ENCODE measurements at regions not wholly inside any gene's neighbourhood (a gene's known extent, or its start where the extent isn't known, plus 50 kb on each side); places are given as distances from the start of the nearest gene placed in this dataset.
"Not testable (repeated sequence)": the region's sequence is repeated elsewhere in the genome, so short reads cannot be mapped to it uniquely, and the experiment has no call there.

DNA sequence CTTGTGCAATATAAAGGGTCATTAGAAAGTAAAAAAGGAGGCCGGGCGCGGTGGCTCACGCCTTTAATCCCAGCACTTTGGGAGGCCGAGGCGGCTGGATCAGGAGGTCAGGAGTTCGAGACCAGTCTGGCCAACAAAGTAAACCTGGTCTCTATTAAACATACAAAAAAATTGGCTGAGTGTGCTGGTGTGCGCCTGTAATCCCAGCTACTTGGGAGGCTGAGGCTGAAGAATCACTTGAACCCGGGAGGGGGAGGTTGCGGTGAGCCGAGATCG is 102.8 kb upstream of the TMPRSS2 start:
- not testable (repeated sequence) for DNase-seq

DNA sequence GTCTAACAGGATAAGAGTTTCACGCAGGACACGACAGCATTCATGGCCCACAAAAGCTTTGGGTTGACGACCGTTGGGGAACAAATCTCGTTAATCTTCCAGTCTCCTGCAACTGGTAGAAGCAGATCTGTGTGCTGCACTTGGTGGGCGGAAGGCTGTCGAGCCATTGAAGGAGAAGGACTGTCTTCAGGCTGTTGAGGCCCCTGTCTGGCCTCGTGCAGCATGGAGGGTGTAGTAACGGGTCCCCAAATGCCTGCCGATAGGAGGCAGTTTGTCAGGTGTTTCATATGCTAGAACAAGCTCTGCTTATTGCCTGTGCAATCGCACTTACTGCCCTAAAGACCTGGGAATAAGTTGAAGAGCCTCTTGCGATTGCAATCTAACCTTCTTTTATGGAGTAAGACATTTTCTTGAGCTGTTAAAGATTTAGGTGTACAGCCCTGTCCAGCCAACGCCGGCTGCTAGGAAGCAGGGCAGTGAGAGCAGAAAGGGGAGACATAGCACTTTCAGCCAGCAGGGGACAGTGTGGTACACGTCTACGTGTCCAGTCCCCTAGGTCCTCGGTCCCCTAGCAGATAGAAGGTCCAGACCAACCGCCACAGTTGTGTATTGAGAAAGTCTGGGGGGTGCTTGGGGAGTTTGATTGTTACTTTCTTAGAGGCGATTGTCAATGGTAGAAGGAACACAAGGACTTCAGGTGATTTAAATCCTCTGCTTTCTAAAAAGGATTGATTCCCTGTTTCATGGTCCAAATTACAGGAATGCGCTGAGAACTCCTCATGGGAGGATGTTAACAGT is 102.3 kb upstream of the TMPRSS2 start:
- peak; percentile 72 for DNase-seq

DNA sequence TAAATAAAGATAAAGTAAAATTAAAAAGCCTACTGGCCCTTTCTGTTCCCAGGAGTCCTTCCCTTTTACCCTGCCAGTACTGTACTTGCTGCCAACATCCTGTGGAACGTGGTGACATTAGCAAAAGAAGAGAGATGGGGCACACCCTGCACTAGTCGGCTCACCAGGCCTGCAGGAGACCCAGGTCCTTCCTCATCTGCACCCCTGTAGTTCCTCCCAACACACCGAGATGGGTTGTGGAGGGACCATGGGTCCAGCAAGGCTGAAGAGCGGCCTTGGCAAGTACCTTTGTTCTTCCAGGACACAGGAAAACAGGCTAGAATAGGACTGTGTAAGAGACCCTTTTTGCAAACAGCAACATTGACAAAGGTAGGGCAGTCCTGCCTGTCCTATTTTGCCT is 98.7 kb upstream of the TMPRSS2 start:
- DNase-seq = no peak

DNA sequence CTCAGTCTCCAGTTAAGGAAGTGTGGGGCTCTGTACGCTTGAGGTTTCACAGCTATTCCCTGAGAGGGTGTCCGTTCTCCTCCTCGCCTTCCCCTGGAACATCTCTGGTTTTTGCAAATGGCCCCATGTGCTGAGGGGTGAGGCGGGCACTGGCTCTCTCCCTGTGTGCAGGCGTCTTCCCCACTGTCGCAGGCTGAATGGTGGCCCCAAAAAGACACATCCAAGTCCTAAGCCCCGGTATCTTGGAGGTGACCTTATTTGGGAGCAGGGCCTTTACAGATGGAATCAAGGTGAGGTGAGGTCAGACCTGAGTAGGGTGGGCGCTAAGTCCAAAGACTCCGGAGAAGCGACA is 98.0 kb upstream of the TMPRSS2 start:
- no peak for DNase-seq

DNA sequence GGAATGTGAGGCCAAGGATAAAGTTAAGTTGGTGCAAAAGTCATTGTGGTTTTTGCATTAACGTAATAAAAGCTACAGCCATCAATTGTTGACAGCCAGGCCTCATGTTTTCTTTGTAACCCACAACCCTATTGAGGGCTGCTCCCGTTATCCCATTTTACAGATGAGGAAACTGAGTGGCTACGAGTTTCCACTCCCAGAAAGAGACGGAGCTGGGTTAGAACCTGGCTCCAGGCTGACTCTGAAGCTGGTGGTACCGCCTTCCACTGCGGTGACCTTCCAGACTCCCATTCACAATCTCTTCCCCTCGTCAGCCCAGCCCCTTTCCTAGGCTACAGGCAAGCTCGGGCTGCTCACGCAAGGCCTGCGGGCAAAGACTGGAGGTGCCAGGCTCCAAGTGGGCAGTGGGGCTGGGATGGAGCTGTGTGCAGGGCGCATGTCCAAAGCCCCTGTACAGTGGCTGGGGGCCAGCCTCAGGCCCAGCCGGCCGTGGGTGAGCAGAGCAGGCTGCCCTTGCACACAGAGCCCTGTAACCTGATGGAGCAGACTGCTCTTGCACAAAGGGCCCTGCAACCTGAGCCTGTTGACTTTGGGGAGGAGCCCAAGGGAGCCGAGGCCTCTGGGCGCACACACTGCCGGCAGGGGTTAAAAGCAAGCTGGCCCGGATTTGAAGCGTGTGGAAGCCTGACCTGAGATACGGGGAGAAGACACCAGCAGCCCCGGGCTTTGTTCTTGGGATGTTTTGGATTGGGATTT is 97.4 kb upstream of the TMPRSS2 start:
- DNase-seq = no peak

DNA sequence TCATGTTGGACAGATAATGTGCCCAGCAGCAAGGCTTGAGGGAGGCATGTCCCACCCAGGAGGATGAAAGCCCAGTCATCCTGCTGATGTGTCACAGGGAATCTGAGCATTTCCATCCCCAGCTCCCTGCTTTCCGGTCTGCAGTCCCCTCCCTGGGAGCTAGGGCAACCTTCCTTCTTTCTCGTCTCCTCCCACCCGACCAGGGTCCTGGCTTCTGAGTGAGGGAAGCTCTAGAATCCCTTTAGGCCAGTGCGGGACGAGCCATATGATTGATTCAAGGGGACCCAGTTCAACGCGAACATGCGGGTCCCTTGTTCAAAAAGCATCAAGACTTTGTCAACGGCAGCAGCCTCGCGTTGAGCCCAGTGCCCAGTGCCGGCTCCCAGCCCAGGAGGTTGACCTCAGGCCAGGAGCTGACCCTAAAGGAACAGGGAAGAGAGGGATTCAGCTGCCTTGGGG is 96.7 kb upstream of the TMPRSS2 start:
- no peak for DNase-seq

DNA sequence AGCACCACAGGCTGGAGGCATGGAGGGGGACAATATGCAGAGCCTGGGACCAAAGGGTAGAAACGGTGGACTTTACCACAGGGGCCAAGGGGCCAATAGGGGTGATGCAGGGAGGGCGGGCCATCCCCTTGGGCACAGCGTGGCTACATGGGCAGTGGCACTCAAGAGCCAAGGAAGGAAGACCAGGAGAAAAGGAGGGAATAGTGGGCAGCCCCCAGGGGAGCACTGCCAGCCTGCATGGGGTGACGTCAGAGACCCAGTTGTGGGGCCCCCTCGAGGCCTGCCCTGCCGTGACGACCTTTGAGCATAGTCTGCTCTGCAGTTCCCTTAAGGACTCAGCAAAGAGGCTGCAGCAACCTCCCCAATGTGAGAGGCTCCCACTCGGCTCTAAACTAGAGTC is 95.5 kb upstream of the TMPRSS2 start:
- no peak for DNase-seq

DNA sequence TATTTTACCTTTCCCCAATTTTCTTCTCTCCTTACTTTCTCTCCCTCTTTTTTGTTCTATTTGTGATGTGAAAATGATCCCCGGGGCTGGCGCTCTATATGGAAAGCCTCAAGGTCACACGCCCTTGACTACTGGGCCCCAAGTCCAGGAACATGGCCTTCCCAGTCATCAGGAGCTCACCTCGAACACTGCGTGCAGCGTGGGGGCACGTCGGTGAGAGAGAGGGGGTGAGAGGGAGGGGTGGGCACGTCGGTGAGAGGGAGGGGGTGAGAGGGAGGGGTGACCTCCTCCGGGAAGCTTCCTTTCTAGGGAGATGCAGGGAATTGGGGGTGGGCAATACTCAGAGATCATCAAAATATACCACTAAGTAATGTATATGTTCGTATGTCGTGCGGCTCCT is 94.6 kb upstream of the TMPRSS2 start:
- no peak for DNase-seq

DNA sequence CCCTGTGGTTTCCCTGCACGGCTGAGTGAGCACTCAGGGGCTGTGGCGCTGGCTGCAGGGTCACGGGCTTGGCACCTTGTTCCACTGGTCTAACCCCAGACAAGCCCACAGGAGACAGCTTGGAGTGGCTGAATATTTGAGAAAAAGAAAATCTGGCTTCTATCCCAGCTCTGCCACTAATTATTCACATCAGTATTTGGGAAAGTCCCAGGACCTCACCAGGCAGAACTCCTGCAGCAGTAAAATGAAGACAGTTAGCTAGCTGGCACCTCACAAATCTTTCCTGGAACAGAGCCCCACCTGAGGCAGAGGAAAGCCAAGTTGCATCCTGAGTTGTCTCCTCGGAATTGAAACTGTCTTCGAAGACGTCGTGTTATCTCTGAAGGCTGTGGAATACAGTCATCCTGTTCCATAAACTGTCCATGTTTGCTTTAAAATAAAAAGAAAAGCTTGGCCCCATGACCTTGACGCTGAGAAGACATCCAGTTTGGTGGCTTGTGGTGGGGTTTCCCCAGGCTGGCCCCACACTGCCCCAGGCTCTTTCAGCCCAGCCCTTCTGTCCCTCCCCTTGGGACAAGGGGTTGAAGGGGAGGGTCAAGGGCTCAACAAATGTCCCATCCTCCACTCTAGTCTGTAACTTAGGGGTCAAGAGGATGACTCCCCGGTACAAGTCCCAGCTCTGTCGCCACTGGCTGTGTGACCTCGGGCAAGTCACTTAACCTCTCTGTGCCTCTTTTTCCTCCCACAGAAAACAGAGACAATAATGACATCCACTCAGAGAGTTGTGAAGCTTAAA is 93.8 kb upstream of the TMPRSS2 start:
- DNase-seq = no peak

DNA sequence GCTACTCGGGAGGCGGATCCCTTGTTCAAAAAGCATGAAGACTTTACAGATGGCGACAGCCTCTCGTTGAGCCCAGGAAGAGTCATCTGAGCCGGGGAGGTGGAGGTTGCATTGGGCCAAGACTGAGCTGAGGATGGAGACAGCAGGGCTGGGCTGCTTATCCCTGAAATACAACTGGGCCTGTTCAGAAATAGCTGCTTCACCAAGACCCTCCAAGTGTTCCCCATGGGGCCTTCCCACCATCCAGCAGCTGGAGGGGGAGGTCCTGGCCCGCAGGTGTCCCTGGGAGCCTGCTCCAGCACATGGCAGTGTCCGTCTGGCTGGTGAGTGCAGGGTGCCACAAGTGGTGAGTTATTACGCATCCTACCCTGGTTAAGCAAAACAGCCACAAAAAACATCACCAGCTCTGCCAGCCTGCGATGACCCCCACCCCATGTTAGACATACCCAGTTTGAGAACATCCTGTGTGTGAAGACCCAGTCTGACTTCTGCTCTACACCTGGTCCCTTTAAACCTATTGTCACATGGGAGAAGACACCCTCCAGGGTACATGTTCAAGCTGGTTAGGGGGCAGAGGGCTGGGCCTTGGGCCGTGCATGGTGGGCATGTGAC is 93.1 kb upstream of the TMPRSS2 start:
- DNase-seq = no peak

DNA sequence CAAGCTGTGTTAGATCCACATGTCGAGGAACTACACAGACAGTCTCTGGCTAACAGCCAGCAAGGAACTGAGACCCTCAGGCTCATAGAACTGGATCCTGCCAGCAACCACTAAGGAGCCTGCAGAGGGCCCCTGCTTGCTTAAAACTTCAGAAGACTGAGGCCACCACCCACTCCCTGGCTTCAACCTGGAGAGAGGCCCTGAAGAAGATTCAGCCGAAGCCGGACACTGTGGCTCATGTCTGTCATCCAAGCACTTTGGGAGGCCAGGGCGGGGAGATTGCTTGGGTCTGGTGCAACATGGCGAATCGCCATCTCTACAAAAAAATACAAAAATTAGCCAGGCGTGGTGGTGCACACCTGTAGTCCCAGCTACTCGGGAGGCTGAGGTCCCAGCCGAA is 92.6 kb upstream of the TMPRSS2 start:
- DNase-seq = no peak

DNA sequence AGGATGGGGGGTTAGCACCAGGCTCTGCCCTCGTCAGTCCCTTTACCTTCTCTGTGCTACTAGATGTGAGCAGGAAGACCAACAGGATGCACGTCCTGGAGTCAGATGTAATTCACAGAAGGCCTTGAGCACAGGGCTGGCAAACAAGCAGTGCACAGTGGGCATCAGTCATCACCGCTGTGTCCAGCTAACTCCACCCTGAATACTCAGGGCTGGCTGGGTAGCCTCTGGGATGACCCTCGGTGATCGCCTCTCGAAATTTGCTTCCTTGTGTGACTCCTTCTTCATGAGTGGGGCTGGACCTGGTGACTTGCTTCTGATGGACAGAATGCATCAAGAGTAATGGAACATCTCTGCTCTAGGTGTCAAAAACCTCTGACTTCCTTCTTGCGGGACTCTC is 92.2 kb upstream of the TMPRSS2 start:
- no peak for DNase-seq

DNA sequence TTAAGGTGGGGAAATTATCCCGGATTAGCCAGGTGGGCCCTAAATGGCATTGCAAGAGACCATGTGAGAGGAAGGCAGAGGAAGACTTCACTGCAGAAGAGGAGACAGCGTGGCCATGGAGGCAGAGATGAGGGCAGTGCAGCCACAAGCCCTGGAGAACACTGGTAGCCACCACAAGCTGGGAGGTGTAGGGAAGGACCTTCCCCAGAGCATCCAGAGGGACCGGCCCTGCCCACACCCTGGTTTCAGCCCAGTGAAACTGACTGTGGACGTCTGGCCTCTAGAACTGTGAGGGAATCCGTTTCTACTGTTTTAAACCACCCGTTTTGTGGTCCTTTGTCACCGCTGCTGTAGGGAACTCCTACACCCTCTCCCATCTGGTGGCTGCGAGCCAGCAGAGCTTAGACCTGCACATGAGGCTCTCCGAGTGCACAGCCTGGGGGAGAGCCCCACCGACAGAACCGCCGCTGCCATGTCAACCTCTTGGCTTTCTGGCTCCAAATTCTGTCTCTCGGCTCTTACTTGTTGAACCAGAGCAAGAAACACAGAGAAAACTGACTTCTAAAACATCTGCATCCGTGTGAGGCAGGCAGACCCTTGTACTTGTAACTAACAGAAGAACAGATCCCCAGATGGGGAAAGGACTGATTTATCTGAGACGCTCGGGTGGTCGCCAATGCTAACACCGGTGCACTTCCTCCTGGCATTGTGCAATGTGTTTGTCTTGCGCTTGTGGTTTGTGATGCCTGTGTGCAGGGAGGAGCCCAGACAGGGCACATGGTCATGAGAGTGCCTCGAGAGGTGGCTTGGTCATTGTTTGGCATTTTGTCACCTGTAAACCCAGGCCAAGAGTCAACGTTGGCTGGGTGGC is 90.8 kb upstream of the TMPRSS2 start:
- no peak for DNase-seq

DNA sequence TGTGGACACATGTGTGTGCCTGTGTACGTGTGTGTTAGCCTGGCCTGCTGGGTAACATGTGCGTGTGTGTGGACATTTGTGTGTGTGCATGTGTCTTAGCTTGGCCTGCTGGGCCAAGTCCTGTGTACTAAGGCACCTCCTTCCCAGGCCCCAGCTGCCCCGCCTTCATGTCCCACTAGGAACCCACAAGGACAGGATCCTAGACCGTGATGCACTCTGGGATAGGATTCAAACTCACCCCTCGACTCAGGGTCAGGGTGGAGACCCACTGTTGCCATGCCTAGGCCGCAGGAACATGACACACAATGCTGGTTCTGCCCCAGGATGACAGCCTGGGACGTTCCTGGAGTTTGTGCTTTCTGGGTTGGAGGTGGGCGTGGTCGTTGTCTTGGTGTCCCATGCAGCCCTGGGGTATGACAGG is 89.9 kb upstream of the TMPRSS2 start:
- DNase-seq = no peak

DNA sequence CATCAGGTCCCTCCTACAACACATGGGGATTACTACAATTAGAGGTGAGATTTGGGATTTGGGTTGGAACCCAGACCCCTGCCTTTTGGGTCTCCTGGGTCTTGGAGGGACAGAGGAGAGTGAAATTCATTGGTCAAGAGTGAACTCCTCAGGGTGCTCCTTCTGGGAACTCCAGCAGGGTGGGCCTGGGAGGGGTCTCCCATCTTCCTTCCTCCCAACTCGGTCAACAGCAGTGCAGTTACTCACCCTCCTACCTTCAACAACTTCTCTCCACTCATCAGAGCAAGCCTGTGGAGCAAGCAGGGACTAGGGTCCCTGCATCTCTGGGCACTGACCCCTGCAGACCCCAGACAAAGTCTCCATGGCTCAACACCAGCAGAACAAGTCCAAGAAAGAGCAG is 89.3 kb upstream of the TMPRSS2 start:
- no peak for DNase-seq

DNA sequence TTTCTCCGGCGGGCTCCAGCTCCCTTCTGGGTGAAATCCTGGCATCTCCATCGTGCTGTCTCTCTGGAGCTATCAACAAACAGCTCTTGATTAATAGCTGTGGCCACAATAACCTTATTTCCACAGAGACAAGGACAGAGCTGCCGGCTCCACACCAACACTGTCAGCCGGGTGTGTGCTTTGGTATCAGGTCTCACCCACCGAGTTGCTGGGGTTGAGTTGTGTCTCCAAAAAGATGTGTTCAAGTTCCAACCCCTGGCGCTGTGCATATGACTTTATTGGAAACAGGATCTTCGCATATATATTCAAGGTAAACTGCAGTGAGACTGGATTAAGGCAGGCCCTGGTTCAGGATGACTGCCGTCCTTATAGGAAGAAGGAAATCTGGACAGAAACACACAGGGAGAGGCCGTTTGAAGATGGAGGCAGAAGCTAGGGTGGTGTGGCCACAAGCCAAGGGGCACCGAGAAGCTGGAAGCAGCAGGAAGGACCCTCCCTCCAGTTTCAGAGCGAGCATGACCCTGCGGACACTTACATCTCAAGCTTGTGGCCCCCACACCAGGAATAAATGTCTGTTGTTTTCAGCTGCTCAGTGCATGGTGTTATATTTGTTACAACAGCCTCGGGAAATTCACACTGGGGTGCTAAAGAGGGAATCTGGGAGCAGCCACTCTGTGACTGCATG is 88.4 kb upstream of the TMPRSS2 start:
- no peak for DNase-seq

DNA sequence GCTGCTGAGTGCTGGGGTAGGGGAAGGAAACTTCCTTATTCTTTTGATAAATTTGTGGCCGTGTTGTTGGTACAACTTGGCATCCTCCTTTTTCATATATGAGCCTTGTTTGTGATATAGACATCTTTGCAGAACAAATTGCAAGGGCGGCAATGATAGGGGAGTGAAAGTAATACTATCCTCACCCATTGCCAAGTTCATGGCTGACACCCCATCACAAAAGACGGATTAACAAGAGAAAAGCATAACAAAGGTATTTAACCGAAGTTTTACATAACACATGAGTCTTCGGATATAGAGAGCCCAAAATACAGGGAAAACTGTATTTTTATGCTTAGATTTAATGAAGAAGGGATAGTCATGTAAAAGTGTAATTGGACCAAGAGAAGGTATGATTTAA is 86.3 kb upstream of the TMPRSS2 start:
- DNase-seq = no peak

DNA sequence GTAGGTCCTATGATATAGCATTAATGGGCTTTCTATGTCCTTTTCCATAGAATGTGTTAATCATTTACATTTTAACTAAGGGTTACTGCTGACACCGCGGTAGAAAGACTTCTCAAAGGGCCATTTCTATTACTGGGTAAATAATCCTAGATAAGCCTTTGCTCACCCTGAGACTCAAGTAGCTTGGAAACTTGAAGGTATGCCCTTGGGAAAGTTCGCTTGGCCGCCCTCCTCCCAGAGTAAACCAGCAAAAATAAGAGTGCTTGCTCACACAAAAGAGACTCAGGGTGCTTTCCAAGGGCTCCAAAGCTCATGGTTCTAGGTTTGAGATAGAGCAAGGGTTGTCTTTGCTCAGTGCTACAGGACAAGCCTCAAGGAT is 85.8 kb upstream of the TMPRSS2 start:
- no peak for DNase-seq

DNA sequence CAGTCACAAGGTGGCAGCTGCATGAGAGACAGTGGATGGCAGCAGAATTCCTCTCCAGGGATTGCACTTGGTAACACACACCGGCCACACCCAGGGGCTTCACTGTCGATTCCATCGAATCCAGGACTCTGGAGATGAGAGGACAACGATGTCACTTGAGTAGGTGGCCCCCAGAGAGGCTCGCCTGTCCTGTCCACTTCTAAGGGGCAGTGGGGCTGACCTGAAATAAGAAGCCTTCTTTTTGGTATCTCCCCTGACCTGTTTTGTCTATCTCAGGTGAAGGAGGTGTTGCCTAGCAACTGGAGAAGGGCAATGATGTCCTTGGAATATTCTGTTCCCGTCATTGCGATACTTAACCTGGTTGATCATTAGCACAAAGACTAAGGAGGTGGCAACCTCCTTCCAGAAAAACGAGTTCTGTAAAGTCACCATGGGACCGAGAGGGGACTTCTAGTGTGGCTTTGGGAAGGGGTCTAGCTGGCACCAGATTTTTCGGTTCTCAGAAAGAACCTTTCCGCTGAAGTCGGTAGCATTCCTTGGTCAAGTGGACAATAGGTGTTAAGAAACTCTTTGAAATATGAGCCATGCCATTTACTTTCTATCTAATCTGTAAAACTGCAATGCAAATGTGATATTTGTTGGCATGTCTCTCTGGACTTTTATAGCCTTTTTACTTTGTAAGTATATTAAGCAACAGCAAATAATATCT is 85.2 kb upstream of the TMPRSS2 start:
- no peak for DNase-seq

DNA sequence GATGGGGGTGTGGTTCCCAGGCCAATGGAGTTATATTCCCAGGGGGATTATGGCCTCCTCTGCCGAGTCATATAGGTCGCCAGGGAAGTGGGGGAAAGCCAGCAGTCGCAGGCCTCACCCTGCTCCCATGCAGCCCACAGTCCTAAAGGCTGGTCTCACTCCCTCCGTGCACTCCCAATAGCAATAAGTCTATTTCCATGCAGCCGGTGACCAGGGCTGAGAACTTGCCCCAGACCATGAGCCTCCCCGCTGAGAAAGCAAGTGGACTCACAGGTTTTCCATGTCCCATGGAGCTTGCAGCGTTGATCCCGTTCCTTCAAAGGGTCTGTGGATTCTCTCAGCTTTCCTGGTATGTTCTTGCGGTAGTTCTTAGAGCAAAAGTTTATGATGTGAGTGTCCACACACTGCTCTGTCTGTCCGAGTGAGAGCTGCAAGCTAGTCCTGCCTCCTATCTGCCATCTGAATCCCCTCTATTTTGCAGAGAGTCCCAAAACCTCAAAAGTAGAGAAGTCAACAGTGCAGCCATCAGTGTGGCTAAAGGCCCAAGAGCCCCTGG is 81.7 kb upstream of the TMPRSS2 start:
- DNase-seq = no peak
